ENCODE measurements at regions not wholly inside any gene's neighbourhood (a gene's known extent, or its start where the extent isn't known, plus 50 kb on each side); places are given as distances from the start of the nearest gene placed in this dataset.
"Not testable (repeated sequence)": the region's sequence is repeated elsewhere in the genome, so short reads cannot be mapped to it uniquely, and the experiment has no call there.

DNA sequence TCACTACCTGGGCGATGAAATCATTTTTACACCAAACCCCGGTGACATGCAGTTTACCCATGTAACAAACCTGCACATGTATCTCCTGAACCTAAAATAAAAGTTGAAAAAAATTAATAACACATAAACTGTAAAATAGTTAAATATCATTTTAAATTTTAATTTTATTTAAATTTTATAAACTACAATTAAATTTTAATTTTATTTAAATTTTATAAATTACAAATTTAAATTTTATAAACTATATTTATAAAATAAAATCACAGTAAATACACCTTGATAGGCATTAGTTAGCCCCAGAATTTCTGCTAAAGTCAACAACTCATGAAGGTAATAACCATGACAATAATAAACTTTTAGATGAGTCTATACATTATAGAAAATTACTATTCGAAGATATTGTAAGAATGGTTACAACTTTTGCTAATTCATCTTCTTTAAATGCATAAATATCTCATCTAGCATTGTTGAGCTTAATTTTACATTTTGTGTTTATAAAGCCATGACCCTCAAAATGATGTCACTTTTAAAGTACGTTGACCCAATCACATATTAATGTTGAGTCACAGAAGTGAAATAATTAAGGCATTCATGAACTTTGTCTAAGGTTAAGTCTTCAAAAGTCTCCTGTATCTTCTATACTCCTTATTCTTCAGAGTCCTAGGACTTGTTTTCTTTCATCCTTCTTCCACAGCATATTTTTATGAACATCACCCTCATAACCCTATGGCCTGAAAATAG is 755.8 kb upstream of the LCORL start:
- DNase-seq (ENCODE audit: low spot score), result no peak

DNA sequence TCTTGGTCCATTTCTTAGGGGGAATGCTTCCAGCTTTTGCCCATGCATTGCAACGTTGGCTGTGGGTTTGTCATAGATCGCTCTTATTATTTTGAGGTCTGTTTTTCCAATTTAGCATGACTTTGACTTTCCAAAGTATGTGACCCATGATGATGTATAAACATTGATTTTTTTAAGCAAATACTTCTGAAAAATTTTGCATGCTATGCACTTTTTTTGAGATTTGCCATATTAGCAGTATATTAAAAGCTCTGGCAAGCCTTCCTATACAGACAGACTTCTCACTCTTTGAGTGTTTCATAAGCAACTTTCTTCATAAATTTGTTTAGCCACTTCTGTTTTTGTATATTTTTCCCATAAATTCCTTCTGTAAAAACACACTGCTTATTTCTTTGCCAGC is 746.4 kb upstream of the LCORL start:
- DNase-seq (ENCODE audit: low spot score), result no peak

DNA sequence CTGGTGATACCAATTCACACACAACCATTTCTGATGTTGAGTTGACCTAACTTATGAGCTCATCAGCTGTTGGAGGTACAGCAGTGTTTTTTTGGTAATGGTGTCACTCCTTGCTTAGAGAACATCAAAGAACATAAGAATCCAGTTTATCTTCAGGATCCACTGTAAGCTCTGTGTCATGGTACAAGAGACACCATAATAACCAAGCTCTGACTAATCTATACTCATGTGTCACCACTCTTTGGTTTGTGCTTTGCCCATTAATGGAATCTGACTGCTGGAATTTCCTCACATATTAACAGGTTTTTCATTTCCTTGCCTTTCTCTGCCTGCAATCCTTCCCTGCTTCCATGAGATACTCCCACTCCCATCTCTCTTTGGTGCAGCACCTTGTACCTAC is 735.1 kb upstream of the LCORL start:
- no peak for DNase-seq (ENCODE audit: low spot score)

DNA sequence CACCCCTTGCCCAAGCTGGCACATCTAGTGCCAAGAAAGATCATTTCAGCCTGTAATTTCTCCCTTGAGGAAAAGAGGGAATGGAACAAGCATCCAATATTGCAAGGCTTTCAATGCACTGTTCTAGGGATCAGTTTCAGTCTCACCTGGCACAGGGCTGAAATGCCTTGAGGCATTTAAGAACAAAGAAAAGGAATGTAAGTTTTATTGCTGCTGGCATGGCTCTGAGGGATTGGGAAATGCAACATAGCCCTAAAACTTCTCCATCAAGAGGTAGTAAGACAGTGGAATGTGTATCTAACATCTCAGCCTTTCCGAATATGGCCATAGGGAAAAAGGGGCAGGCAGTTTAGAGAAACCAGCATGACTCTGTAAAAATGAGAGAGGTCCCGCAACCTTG is 732.6 kb upstream of the LCORL start:
- no peak for DNase-seq (ENCODE audit: low spot score)

DNA sequence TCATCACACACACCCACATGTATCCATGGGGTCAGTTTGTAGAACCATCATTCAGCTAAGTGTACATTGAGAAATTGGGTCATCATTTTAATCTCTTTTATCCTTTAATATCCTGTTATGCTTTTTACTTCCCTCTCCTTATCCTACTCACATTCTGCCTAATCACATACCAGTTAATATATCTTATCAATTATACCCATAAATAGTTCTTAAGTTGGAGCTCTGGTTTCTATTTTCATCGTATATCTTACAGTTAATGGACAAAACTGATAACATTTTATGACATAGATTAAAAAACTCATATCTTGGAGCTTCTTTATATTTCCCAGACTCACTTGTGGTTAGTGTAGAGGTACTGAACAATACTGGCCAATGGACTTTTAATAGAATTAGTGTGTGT is 729.5 kb upstream of the LCORL start:
- no peak for DNase-seq (ENCODE audit: low spot score)

DNA sequence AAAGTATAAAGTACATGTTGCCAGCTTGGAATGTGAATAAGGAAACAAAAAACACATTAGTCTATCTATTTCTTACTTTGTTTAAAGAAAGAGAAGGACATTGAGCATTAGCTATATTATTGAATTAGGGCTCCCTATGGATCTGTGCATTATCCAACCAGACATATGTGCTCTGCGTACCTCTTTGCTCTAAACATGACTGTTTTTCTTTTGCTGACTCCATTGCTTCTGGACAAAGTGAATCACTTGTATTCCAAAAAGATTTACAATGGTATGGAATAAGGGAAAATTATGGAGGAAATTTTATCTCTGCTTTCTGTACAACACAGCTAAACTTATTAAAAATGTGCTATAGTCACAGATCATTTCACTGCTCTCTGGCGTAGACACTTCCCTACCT is 727.8 kb upstream of the LCORL start:
- DNase-seq (ENCODE audit: low spot score), result no peak

DNA sequence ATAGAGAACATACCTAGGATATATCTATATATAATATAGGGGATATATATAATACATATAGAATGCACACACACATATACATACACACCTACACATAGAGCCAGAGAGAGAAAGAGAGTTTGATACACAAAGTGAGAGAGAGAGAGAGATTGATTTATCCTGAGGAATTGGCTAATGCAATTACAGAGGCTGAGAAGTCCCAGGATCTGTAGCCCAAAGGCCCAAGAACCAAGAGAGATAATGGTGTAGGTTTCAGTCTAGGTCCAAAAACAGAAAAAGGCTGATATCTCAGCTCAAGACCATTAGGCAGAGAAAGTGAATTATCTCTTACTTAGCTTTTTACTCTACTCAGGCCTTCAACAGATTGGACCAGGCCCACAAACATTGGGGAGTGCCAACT is 715.0 kb upstream of the LCORL start:
- no peak for DNase-seq (ENCODE audit: low spot score)

DNA sequence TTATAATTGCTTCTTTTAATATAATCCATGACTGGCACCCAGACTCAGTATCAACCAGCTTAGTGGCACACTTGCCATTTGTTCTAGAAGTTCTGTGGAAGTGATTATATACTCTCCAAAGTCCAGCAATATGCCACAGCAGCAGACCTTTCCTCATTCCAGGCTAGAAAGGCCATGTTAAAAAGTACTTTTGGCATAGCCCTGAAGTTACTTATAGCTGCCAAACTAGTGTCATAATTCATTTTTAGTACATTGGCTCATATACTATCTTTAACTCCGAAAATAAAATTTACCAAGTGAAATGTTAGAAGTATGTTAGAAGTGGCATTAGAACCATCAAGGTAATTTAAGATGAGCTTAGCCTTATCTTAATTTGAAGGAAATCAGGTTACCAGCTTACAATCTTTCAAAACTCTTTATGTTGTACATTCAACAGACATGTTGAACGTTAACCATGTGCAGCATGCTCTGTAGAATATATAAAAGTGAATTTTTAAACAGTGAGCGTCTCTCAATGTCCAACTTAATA is 714.2 kb upstream of the LCORL start:
- DNase-seq (ENCODE audit: low spot score), result no peak

DNA sequence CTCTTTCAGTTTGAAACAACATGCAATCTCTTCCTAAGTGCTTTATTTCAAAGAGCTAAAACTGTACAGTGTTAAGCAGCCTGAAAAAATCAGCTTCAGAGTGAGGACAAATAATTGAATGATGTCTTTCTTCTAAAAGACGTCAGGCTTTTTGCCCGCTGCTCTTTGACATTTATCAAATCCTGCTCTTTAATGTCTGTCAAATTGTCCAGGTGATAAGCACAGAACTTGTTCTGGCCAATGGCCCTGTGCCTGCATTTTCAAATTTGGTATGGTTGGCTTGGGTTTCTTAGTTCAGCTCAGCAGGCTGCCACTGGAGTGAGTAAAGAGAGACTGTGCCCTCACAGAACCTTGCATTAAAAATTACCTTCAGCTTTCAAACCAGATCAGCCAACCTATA is 712.9 kb upstream of the LCORL start:
- DNase-seq (ENCODE audit: low spot score), result no peak

DNA sequence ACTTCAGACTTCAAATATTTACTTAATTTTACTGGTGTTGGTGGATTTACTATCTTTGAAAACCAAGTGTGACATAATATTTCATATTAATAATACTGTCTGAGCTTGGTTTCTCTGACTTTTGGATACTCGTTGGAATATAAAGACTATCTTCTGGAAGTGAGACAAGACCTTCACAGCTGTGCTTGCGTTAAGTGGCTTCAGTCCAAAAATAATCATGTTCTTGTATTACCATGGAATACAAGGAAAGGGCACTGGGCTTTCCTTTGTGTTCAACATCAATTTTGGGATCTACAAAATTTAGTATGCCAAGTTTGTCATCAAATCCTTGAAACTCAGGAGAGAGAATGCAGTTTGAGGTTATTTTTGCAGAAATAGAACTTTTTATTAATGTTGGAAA is 712.4 kb upstream of the LCORL start:
- DNase-seq (ENCODE audit: low spot score), result no peak

DNA sequence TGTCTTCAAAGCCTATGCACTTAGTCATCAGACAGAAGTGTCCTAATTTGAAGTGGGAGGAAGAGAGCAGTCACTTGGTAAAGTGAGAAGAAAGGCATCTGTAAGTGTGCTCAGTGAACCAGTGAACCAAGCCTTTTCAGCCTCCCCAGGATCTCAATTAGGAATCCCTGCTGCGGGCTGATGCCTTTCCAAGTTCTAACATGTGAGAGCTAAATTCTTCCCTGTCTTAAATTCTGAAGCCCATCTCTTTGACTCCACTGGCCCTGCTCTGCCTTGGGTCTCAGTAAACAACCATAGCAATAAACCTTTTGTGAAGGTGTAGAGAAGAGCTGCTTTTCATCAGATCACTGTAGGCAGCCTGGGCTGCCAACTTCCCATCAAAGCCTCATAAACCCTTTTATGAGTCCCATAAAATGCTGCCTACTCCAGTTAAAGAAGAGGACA is 701.2 kb upstream of the LCORL start:
- DNase-seq (ENCODE audit: low spot score), result no peak

DNA sequence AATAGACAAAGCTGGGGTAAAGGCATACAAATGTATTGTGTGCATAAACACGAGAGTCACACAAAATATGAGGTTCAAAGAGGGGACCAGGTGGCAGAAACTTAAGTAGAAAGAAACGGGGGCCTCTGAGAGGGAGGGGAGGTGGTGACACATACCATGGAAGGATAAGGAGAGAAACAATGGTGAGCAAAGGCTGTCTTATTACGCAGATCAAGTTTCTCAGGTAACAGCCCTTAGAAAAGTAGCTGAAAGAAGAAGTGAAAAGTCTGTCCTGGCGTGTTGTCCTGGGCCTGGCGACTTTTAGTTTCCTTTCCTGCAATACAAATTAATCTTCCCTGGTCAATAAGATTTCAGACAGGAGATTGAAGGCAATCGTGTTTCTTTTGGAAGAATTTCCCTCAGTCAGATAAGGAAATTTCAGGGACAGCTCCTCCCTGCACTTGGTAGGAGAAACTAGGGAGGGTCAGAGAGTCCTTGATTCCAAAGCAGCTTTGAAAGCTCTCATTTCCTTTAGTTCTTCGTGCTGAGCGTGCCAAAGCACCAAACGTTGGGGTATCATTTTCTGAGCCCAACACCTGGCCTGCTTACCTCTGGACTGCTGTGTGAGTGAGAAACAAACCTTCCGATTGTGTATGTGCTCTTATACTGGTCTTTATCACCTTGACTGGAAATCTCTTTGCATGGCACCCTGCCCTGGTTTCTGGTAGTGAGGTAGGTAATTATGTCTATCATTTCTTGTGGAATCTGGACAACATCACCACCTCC is 676.7 kb upstream of the LCORL start:
- DNase-seq (ENCODE audit: low spot score), result no peak

DNA sequence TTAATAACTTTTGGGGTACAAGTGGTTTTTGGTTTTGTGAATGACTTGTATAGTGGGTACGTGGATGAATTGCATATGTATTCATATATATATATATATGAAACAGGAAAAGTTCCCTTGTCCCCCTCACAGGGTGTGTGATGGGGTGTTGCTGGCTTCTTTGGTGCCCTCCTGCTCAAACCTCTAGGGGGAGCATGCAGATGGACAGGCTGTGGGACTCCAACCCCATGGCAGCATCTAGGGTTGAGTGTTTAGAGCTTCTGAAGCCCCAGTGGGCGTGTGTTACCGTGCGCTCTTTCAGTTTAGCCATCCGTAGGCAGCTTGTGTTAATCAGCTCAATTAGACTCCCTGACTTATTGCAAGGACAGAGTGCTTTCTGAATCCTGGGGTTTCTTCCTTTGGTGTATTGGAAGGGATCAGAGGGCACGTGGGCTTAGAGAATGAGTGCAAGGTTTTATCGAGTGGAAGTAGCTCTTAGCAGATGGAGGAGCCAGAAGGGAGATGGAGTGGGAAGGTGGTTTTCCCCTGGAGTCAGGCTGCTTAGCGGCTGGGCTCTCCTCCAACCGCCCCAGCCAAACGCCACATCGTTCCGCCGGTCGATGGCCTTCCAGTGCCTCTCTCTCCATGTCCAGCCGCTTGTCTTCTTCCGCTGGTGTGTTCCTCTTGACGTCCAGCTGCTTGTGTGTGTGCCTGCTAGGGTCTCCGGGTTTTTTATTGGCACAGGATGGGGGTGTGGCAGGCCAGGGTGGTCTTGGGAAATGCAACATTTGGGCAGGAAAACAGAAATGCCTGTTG is 674.4 kb upstream of the LCORL start:
- peak; percentile 36 for DNase-seq (ENCODE audit: low spot score)

DNA sequence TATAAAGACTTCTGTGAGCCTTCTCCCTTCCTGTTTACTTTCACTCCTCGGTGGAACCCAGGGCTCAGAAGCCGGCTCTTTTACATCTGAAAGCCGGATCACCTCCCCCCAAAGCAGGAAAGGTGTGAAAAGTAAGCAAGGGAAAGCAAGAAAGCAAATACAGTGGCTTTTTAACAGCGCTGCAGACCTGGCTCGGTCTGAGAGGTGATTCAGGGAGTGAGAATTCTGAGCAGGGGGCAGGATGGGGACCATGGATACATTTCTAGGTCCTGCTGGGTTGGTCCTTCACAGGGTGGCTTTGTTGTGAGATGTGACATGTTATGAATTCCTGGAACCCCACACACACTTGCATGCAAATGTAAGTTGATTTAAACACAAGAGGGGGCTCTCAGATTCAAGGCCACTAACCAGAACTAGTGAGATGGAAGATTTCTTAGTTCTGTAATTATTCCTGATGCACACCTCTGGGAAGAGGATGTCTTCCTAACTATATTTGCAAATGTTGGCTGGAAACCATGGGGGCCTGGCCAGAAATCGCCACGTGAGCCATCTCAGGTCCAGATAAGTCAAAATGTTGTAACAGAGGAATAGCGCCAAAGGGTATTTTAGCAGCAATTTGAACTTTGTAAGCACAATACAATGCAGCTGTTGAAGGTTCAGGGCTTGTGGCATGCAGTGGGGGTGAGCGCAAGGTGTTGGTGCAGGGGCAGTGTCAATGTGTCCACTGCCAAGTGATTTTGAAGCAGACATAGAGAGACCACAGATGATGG is 670.1 kb upstream of the LCORL start:
- no peak for DNase-seq (ENCODE audit: low spot score)

DNA sequence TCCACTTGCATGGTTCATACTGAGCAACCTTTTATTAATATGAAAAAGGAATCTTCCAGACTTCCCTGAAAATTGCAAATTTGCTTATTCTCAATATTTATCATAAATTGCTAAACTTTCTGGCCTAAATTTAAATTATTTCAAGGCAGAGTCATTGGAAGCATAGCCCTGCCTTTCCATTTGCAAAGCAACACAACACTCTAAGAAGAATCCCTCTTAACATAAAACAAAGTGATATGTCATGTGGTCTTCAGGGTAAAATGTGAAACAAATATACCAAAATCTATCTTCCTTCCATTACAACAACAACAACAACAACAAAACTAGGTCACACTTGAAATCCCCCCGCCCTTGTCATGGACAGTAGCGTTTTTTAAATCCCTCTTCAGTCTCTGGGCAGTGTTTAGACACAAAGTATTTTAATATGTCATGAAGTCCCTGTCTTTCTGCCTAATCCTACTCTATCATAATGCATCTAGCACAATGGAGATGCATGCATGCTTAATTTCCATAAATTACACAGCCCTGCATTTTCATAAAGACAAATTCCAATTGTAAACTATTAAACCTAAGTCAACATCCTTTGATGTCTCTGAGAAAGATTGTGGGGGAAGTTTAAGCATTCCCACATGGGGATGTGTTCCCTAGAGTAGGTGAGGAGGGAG is 668.9 kb upstream of the LCORL start:
- DNase-seq (ENCODE audit: low spot score), result no peak

DNA sequence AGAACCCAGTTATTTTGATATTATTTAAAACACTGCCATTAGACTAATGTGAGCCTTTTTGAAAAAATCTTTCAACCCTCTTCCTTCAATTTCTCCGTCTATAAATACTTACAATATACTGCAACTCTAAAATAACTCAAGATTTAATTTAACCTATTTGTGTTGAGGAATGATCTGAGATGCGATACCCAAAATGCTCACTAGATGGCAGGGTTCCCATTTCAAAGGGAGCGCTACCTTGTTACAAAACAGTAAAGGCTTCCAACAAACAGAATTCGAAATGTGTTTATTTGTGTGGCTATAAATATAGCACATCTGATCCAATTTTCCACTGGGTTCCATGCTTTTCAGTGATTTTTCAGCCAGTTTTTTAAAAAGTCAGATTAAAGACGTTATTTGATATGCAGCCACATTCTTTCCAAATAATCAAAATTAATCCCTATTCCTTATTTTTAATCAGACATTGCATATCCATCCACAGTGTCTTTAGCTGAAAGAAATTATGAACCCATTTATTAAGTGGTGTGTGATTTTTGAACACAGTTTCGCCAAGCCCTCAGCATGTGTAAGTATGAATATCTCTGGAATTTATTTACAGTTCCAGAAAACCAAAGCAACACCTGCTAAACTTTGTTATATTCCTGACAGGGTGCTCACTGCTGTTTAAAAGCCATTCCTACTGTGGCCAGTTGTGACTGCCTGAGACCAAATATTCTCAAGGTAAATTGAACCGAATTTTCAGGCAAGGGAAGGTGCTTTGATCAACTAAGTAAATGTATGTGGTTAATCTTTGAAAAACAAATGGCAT is 668.0 kb upstream of the LCORL start:
- peak; percentile 71 for DNase-seq (ENCODE audit: low spot score)

DNA sequence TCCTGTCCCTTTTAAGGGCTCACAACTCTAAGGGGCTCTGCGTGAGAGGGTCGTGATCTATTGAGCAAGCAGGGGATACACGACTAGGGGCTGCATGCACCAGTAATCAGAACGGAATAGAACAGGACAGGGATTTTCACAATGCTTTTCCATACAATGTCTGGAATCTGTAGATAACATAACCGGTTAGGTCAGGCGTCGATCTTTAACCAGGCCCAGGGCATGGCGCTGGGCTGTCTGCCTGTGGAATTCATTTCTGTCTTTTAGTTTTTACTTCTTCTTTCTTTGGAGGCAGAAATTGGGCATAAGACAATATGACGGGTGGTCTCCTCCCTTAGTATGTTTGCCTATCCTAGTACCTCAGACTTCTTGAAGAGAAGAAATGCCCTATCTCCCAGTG is 666.8 kb upstream of the LCORL start:
- DNase-seq (ENCODE audit: low spot score), result not testable (repeated sequence)

DNA sequence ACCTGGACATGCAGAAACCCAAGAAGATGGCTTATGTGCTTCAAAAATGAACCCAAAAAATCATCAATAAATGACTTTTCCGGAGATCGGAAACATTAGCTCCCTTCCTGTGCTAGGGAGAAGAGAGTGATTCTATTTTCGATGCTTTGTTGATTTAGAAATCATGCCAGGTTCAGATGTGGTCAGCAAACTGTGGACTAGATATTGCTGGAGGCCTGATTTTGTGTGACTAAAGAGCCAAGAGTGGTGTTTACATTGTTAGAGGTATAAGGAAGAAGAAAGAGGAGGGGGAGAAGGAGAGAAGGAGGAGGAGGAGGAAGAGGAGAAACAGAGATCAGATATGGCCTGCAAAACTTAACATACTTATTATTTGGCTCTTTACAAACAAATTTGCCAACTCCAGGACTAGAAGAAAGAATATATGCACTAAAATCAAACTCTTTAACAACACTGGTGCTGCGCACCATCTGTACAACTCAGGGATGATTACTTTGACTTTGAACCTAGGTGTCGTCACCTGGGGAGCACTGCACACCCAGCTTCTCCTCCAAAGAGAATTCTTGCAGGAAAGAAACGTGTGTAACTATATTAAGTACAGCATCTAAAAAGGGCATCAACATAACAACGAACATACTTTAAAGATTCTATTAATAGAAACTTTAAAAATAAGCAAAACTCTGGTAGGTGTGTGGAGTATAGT is 664.9 kb upstream of the LCORL start:
- no peak for DNase-seq (ENCODE audit: low spot score)

DNA sequence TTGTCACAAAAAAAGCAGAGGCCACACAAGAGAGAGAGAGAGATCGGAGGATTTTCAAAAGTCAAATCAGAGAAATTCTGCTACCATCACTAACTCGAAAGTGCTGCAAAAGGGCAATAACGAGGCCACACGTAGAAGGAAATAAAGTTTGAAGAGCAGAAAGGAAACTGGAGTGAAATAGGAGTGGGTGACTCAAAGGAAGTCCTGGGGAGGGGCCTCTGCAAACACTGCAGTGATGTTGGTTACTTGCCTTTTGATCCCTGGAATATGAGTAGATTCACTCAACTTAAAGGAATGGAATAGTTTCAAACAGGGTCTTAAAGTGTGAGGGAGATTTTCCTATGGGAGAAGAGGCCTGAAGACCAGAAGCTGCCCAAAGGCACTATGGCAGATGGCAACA is 663.4 kb upstream of the LCORL start:
- no peak for DNase-seq (ENCODE audit: low spot score)

Measured in HT-29 (cell line).